GM21381 (cell line): ENCODE measurements at regions not wholly inside any gene's neighbourhood (a gene's known extent, or its start where the extent isn't known, plus 50 kb on each side); places are given as distances from the start of the nearest gene placed in this dataset.

Source experiments
- ATAC-seq: cut with Tn5 transposase; IDR thresholded peaks from one replicate; pipeline ENCODE4 v1.9.1; 2021; ENCODE audit warnings: mild to moderate bottlenecking, moderate library complexity; ENCODE audit not compliant: unreplicated experiment

DNA sequence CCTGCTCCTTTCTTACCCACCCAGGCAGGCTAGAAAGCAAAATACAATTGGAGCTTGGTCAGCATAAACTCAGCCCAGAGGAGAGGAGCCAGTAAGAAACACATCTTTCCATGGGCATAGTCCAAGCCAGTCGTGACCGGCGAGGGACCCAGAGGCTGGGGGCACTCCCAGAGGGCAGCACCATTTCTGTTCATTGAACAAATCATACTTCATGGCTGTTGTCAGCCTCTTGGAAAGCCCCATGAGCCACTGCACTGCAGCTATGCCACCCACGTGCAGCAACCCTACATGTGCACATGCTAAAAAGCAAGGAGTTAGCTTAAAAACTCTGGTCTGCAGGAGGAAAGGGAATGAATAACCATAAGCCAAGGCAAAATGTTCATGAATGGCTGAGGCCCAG is 90.0 kb upstream of the CDKN3 start:
- no peak for ATAC-seq

- no peak for ATAC-seq
These were observed 87.2 kb upstream of the CDKN3 start for GRCh38 chr14:54309615-54310014.

DNA sequence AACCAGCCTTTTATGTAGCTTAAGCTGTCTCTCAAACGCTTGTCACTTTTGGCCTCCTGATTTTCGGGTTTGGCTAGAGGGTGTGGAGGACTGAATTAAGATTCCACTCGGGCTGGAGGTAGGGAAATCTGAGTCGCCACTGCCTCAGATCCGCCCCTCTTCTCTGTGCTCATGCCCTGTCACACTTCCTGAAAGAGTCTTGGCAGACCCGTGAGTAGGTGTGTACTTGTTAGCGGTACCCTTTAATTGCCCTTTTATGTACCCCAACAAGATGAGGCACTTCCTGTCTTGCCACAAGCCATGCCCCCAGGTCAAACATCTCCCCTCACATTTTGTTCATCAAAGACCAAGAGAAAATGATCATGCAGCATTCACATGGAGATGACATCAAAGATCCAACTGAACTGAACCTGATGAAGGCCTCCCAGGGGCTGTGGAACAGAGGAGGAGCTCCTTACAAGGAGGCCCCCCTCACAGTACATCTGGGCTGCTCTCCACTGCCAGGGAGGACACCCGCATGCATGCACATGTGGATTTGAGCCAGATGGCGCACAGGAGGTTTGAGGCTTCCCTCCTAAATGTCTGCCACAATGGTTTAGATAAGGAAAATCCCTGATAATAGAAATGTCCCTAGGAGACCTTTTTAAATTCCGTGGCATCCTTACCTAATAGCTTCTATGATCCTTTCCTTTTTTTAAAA is 86.5 kb upstream of the CDKN3 start:
- ATAC-seq, result no peak

GRCh38 chr14:54310851-54311228 is 86.0 kb upstream of the CDKN3 start:
- no peak for ATAC-seq

DNA sequence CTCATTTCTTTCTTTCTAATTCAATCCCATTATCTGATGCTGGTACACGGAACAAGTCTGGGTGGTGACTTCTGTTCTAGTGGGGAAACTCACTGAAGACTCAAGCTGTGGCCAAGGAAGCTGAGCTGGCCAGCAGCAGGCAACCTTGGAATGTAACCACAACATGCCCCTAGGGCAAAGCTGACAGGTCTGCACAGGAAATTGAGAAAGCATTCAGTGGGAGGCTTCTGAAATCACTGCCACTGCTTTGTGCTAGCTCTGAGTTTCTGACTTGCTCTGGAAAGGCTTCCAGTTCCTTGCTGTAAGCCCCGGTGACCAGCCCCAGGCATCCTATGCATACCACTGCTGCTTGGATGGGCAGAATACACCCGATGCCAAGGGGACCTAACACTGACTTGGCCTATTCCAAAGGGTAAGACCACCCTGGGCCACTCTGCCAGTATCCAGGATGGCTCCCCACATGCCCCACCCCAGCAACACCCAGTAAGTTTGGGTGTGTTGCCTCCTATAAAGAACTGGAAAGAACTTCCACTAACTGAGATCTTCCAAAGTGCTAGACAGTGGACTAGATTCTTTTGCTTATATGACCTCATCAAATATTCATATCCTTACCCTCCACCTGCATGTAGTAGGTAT is 84.5 kb upstream of the CDKN3 start:
- ATAC-seq, result no peak

DNA sequence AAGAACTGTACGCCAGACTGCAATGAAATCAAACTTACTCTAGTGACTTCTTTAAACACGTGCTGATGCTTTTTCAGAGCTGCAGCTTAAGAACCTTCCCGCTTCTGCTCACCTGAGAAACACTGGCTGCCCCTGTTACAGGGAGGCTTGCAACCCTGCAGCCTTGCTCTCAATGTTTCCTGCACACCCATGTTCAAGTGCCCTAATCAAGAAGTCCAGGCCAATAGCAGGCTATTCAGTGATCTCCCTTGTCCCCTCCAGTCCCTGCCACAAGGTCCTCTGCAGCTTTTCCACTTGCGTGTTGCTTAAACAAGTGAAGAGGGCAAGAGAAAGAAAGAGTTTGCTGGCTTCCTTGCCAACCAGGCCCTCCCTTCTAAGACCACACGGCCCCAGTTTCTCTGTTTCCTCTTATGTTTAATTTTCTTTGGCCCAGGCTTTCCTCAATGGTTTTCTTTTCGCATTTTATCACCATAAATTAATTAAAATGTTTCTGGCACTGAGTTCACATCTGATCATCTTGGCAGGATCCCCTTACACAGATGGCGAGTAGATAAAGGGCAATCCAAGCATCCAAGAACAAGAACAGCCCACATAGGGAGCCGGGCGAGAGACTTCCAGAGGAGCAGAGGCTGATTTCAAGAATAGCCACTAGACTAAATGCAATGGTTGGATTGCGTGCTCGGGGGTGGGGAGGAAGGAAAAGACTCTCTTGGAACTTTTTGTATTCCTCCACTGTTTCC is 82.3 kb upstream of the CDKN3 start:
- no peak for ATAC-seq

- no peak for ATAC-seq
These were observed 80.2 kb upstream of the CDKN3 start for GRCh38 chr14:54316652-54317051.

DNA sequence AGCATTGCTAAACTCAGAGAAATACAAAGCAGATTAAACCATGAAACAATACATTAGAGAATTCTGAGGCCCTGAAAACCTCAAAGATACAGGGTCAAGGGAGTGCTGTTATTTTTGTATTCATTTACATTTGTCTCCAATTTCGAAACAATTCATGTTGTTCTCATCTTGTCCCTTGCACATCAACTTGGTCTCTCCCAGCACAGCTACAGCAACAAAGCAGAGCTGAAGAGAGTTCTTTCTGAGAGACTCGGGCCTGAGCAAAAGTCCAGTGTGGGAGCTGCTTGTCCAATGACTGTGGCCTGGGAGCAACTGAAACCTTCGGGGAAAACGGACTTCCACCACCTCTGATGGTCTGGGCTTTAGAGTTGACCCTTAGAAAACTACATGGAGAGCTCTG is 79.4 kb upstream of the CDKN3 start:
- no peak for ATAC-seq

DNA sequence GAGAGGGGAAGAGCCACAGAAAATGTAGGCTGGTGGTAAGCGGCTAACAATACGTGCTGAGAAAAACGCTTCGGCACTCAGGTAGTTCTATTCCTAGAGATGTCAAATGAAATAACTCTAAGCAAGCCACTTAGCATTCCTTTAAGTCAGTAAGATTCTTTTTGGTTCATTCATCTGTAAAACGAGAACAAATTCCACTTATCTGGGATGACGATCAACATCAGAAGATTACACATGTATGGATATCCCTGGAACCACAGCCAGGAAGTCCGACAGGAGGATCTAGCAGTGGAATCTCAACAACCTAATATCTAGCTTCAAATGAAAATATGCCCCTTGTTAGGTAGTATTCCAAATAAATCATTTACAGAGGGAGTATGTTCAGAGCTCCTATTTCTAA is 74.6 kb upstream of the CDKN3 start:
- ATAC-seq, result no peak

GRCh38 chr14:54322701-54323337 is 74.0 kb upstream of the CDKN3 start:
- ATAC-seq, result no peak

DNA sequence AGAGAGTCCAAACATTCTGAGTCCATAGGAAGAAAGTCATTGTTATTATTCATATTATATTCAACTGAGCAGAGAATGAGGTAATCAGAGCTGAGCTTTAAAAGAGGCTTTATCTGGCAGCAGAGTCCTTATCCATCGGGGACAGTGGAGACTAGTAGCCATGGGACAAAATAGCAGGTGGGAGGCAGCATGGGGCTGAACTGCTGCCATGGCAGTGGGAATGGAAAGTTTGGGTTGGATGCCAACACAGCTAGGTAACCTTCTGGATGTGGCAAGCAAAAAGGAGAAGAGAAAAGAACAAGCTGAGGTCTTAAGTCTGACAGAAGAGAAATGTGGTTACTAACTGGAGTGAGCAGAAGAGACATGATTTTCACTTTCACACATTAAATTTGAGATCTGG is 71.0 kb upstream of the CDKN3 start:
- no peak for ATAC-seq

- peak; percentile 54 for ATAC-seq
These were observed 67.6 kb upstream of the CDKN3 start for GRCh38 chr14:54329082-54329695.

DNA sequence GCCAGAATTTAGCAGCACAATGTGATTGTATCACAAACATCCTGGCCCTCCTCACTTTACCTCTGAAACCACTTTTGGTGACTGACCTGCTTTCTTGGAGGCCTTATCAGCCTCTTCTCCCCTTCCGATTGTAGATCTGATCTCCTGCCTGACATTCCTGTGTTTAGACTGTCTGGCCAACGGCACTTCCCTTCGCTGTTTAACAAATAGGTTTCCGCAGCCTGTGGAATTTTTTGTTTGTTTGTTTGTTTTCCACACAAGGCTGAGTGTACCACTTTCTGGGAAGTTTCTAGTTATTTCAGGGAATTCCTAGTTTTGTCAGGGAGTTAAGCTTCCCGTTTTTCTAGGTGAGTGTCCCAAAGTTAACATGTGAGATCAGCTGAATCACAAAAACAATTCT is 65.9 kb upstream of the CDKN3 start:
- ATAC-seq, result no peak

GRCh38 chr14:54331516-54331915 is 65.3 kb upstream of the CDKN3 start:
- ATAC-seq, result no peak

DNA sequence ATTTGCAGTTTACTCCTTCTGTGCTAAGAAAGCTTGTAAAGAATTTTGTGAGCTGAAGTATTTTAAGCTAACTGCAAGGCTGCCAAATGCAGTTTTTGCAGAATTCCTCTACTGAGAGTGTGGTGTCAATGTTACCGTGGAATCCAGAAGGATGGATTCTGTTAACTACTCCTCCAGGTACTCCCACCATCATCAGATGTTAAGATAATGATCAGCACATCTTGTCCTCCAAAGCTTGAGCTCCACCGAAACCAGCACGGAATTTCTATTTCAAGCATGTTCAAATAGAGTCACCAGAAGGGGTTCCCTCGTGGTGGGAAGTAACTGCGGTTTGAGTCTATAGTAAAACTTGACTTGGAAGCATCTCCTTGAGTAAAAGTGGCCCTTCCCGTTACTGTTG is 64.3 kb upstream of the CDKN3 start:
- ATAC-seq, result no peak

DNA sequence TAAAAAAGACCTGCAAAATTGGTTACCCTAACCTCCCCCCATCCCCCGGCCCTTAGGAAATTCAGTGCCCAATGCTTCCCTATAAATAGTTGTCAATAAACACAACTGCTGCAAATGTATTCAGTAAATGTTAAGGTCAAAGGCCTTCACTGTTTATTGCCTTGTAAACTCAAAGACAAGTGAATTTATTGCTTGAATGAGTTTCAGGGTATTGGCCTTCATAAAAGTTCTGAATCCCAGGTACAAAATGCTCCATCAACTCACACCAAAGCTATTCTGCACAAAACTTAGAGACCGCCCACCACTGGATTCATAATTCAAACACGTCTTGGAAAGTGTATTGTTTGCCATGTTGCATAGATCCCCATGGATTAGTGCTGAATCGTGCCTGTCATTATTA is 63.3 kb upstream of the CDKN3 start:
- ATAC-seq, result no peak

DNA sequence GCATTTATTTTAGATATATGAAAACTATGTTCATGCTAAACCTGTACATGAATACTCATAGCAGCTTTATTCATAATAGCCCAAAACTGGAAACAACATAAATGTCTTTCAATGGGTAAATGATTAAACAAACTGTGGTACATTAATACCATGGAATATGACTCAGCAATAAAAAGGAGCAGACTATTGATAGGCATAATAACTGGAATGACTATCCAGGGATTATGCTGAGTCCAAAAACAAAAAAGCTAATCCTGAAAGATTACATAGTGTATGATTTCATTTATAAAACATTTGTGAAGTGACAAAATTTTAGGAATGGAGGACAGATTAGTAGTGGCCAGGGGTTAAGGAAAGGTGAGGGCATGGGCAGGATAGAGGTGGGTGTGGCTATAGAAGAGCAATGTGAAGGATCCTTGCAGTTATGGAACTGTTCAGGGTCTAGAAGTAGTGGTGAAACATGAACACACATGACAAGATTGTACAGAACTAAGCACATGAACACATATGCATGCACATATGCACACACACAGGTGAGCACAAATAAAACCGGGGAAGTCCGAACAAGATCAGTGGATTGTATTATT is 61.1 kb upstream of the CDKN3 start:
- ATAC-seq, result no peak

DNA sequence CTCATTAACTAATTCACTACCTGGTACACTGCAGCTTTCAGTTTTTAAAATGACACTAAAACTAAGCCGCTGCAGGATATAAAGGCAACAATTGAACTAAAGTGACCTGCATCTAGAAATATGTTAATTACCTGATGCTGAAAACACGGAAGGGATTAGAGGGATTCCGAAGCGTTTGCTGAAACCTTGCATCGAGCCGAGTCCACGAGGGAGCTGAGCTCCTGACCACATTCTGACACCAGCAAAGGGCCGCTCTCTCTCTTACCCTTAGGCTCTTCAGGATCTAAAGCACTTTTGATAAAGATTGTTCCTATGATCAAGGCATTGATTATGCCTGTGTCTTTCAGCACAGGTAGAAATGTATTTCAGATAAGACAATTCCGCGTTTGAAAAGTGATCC is 59.5 kb upstream of the CDKN3 start:
- no peak for ATAC-seq

DNA sequence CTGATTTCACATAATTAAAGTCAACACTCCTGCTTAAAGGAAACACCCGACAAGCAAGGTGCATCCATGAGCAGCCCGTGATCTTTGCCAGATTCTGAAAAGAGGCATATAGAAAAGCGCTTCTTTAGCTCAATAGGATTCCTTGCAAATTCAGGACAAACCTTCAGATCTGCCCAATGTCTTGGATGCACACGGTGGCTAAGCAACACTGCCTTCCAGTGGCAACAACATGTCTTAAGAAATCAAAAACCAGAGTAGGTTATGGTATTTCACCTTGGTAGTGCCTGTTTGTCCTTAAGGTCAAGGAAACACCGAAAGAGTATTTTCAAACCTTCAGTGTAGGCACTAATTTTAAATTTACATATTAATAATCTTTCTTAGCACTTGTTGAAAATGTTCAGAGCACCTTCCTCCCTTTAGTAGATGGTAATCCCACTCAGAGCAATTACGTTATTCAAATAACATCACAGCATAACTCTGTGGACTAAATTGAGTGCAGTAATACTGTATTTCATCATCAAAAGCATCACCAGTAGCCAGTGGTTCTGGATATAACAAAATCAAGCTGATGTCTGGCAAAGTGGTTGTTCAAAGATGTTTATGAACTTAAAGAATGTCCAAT is 58.0 kb upstream of the CDKN3 start:
- ATAC-seq, result no peak

- ATAC-seq, result no peak
These were observed 57.0 kb upstream of the CDKN3 start for GRCh38 chr14:54339771-54340170.

DNA sequence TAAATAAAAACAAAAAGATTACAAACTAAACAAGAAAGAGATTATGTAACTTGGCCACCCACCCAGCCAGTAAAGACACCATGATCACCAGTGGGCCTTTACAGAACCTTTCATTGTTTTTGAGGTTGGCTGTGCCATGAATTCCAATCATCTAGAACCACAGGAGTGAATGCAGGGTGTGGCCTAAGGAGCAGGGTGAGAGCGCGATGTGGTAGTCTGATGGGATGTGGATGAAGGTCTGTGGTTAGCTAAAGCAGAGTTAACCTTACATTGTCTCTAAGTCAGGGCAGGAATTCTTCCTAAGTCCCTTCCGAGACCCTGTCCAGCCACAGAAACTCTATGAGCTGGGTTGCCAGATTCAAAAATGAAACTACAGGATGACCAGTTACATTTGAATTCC is 54.0 kb upstream of the CDKN3 start:
- ATAC-seq, result no peak
